PC-3 (cell line): ENCODE measurements at regions not wholly inside any gene's neighbourhood (a gene's known extent, or its start where the extent isn't known, plus 50 kb on each side); places are given as distances from the start of the nearest gene placed in this dataset.

Experiments used
- ATAC-seq: fragments of 200-7000 bp; cut with Tn5 transposase; 2 replicates; pipeline ENCODE4 v1.9.1; 2020; ENCODE audit warnings: mild to moderate bottlenecking, moderate library complexity
- BruUV-seq: library from RNA; stranded (reverse); fragments of 400-500 nt; replicated peaks from 2 replicates; lab custom pipeline; 2021; lab: Mats Ljungman, UMichigan
- CTCF ChIA-PET: fragments of 300-600 bp; sonication (Branson Sonifier 250); formaldehyde crosslinking; loops from one replicate; lab custom pipeline; 2022; ENCODE audit warnings: antibody characterized with exemption; lab: Charles Lee
- POLR2A ChIA-PET: fragments of 300-600 bp; sonication (Branson Sonifier 250); formaldehyde crosslinking; loops from one replicate; lab custom pipeline; 2022; ENCODE audit warnings: antibody characterized with exemption; ENCODE audit not compliant: unreplicated experiment; lab: Charles Lee
- DNase-seq: peaks from one replicate; pipeline ENCODE4 v3.0.0-alpha.2; 2015
- H2AFZ ChIP-seq: fragments of 300-600 bp; sonication (generic); 2 replicates; pipeline ENCODE4 v1.6.0; 2016; ENCODE audit warnings: antibody characterized with exemption, low read length
- H3F3A ChIP-seq: fragments of 300-600 bp; sonication (generic); one replicate; pipeline ENCODE4 v1.6.0; 2017; ENCODE audit warnings: antibody characterized with exemption, low read length, control low read depth, mild to moderate bottlenecking; ENCODE audit not compliant: unreplicated experiment
- H3K27ac ChIP-seq: fragments of 300-600 bp; sonication (generic); 2 replicates; pipeline ENCODE4 v1.5.1; 2016; ENCODE audit warnings: mild to moderate bottlenecking, low read length
- H3K27me3 ChIP-seq: fragments of 300-600 bp; sonication (generic); 2 replicates; pipeline ENCODE4 v1.6.1; 2016; ENCODE audit warnings: low read length, mixed read lengths
- H3K36me3 ChIP-seq: fragments of 300-600 bp; sonication (generic); 2 replicates; pipeline ENCODE4 v1.6.1; 2016; ENCODE audit warnings: low read depth, mixed run types, low read length, mixed read lengths
- H3K4me1 ChIP-seq: fragments of 300-600 bp; sonication (generic); 2 replicates; pipeline ENCODE4 v1.5.1; 2016; ENCODE audit warnings: low read length; ENCODE audit not compliant: insufficient read depth
- H3K4me2 ChIP-seq: fragments of 300-600 bp; sonication (generic); 2 replicates; pipeline ENCODE4 v1.6.0; 2016; ENCODE audit warnings: low read length
- H3K4me3 ChIP-seq: fragments of 300-600 bp; sonication (generic); 2 replicates; pipeline ENCODE4 v1.5.1; 2016; ENCODE audit warnings: mild to moderate bottlenecking, low read length, mixed read lengths
- H3K79me2 ChIP-seq: fragments of 300-600 bp; sonication (generic); 2 replicates; pipeline ENCODE4 v1.6.1; 2017; ENCODE audit warnings: low read length, mixed read lengths
- H3K9ac ChIP-seq: fragments of 300-600 bp; sonication (generic); 2 replicates; pipeline ENCODE4 v1.6.0; 2016; ENCODE audit warnings: mild to moderate bottlenecking, low read length
- H3K9me2 ChIP-seq: fragments of 300-600 bp; sonication (generic); replicated peaks from 2 replicates; pipeline ENCODE4 v1.6.1; 2016; ENCODE audit warnings: mixed run types, low read length, mixed read lengths
- H3K9me3 ChIP-seq: fragments of 300-600 bp; sonication (generic); 2 replicates; pipeline ENCODE4 v1.6.1; 2016; ENCODE audit warnings: low read length, mixed read lengths
- H4K20me1 ChIP-seq: fragments of 300-600 bp; sonication (generic); 2 replicates; pipeline ENCODE4 v1.6.1; 2016; ENCODE audit warnings: low read length, mixed read lengths
- CTCF ChIP-seq: fragments of 300-600 bp; sonication (generic); conservative IDR thresholded peaks from 2 replicates; pipeline ENCODE4 v1.5.1; 2017; ENCODE audit warnings: antibody characterized with exemption, low read depth, mild to moderate bottlenecking, low read length
- EZH2 ChIP-seq: fragments of 300-600 bp; sonication (generic); IDR thresholded peaks from one replicate; pipeline ENCODE4 v1.6.1; 2017; ENCODE audit warnings: antibody characterized with exemption, mild to moderate bottlenecking, low read length; ENCODE audit not compliant: unreplicated experiment
- EZH2phosphoT487 ChIP-seq: fragments of 300-600 bp; sonication (generic); IDR thresholded peaks from 2 replicates; pipeline ENCODE4 v1.6.1; 2018; ENCODE audit warnings: mild to moderate bottlenecking, antibody characterized with exemption, low read length, borderline replicate concordance
- intact Hi-C: fragments of 100-400 bp; cut with micrococcal nuclease; formaldehyde crosslinking; loops from 2 replicates; pipeline ENCODE4 v1.9.0; 2023

GRCh38 chr4:130851932-130852331, 1756.0 kb downstream of the C4orf33 start:
- H3K27me3 ChIP-seq = no peaks in the 10 kb centered on the region
- BruUV-seq = no TSS peak
- H3K4me3 ChIP-seq = no peak overlapping the region
- H3K9me3 ChIP-seq = no peaks in the 10 kb centered on the region
- H3K27ac ChIP-seq = no peak overlapping the region
- intact Hi-C loops = no loop called here
- no peaks in the 10 kb centered on the region for H3F3A ChIP-seq
- no peaks in the 10 kb centered on the region for H3K9me2 ChIP-seq
- DNase-seq = no peak
- no peak for TF ChIP-seq EZH2
- TF ChIP-seq CTCF = no peak
- TF ChIP-seq EZH2phosphoT487 = no peak
- CTCF ChIA-PET = no interaction called here
- no peaks in the 10 kb centered on the region for H3K4me1 ChIP-seq
- H4K20me1 ChIP-seq = no peaks in the 10 kb centered on the region
- no peak for ATAC-seq
- H3K79me2 ChIP-seq = no peaks in the 10 kb centered on the region
- H3K4me2 ChIP-seq = no peak overlapping the region
- POLR2A ChIA-PET = no interaction called here
- H3K9ac ChIP-seq = no peak overlapping the region
- no peak overlapping the region for H2AFZ ChIP-seq
- no peaks in the 10 kb centered on the region for H3K36me3 ChIP-seq

- no peak overlapping the region for H3K27ac ChIP-seq
- no peaks in the 10 kb centered on the region for H3K9me3 ChIP-seq
- no peak overlapping the region for H3K4me3 ChIP-seq
- CTCF ChIA-PET = no interaction called here
- no peak for ATAC-seq
- no peaks in the 10 kb centered on the region for H3K27me3 ChIP-seq
- intact Hi-C loops = no loop called here
- H3K36me3 ChIP-seq = no peaks in the 10 kb centered on the region
- H3K4me2 ChIP-seq = no peak overlapping the region
- no peaks in the 10 kb centered on the region for H3F3A ChIP-seq
- no peak overlapping the region for H3K9ac ChIP-seq
- no peak overlapping the region for H2AFZ ChIP-seq
- TF ChIP-seq EZH2 = no peak
- no peak for TF ChIP-seq EZH2phosphoT487
- TF ChIP-seq CTCF = no peak
- H3K79me2 ChIP-seq = no peaks in the 10 kb centered on the region
- no peaks in the 10 kb centered on the region for H3K4me1 ChIP-seq
- H4K20me1 ChIP-seq = no peaks in the 10 kb centered on the region
- no TSS peak for BruUV-seq
- POLR2A ChIA-PET = no interaction called here
- H3K9me2 ChIP-seq = no peaks in the 10 kb centered on the region
- no peak for DNase-seq
Measured at GRCh38 chr4:130855533-130855932, 1759.6 kb downstream of the C4orf33 start.

- TF ChIP-seq CTCF (no peak), EZH2phosphoT487 (no peak), EZH2 (no peak)
- intact Hi-C loops = no loop called here
- Histone ChIP-seq H3K4me2 (no peak overlapping the region), H3K9me2 (no peaks in the 10 kb centered on the region), H3K9ac (no peak overlapping the region), H2AFZ (no peak overlapping the region), H3K27me3 (no peaks in the 10 kb centered on the region), H3K79me2 (no peaks in the 10 kb centered on the region), H3K9me3 (no peaks in the 10 kb centered on the region), H3K27ac (no peak overlapping the region), H4K20me1 (no peaks in the 10 kb centered on the region), H3F3A (no peaks in the 10 kb centered on the region), H3K4me1 (no peaks in the 10 kb centered on the region), H3K36me3 (no peaks in the 10 kb centered on the region), H3K4me3 (no peak overlapping the region)
- BruUV-seq = no TSS peak
- ATAC-seq (no peak), DNase-seq (no peak)
- POLR2A ChIA-PET = no interaction called here
- CTCF ChIA-PET = no interaction called here
Measured at GRCh38 chr4:130859991-130860390, 1764.0 kb downstream of the C4orf33 start.
